Astrocyte (in vitro differentiated cells and primary cell): ENCODE measurements at regions not wholly inside any gene's neighbourhood (a gene's known extent, or its start where the extent isn't known, plus 50 kb on each side); places are given as distances from the start of the nearest gene placed in this dataset.

Source experiments
- DNase-seq: peaks from one replicate; pipeline ENCODE4 v3.0.0-alpha.2; 2010; ENCODE audit warnings: low read depth
- FAIRE-seq: peaks from 2 replicates; lab custom pipeline; 2011; peaks lifted over from hg19 to GRCh38; lab: Jason Lieb, UNC
- H2AFZ ChIP-seq: 2 replicates; pipeline ENCODE4 v1.6.0; 2012; ENCODE audit warnings: low read depth, low read length, inconsistent platforms
- H3K27ac ChIP-seq: 2 replicates; pipeline ENCODE4 v1.5.1; 2011; ENCODE audit warnings: low read depth, low read length, inconsistent platforms
- H3K27me3 ChIP-seq: 2 replicates; pipeline ENCODE4 v1.6.0; 2011; ENCODE audit warnings: low read length, inconsistent platforms; ENCODE audit not compliant: insufficient read depth
- H3K36me3 ChIP-seq: 2 replicates; pipeline ENCODE4 v1.5.1; 2011; ENCODE audit warnings: low read length, inconsistent platforms; ENCODE audit not compliant: insufficient read depth
- H3K4me1 ChIP-seq: 2 replicates; pipeline ENCODE4 v1.5.1; 2011; ENCODE audit warnings: low read length, inconsistent platforms; ENCODE audit not compliant: insufficient read depth
- H3K4me2 ChIP-seq: 2 replicates; pipeline ENCODE4 v1.6.0; 2012; ENCODE audit warnings: low read length, inconsistent platforms
- H3K4me3 ChIP-seq: 2 replicates; pipeline ENCODE4 v1.5.1; 2011; ENCODE audit warnings: low read depth, mild to moderate bottlenecking, low read length, inconsistent platforms; ENCODE audit not compliant: insufficient read depth
- H3K79me2 ChIP-seq: 2 replicates; pipeline ENCODE4 v1.6.0; 2012; ENCODE audit warnings: mild to moderate bottlenecking, low read length, inconsistent platforms; ENCODE audit not compliant: insufficient read depth
- H3K9ac ChIP-seq: 2 replicates; pipeline ENCODE4 v1.6.0; 2012; ENCODE audit warnings: mild to moderate bottlenecking, low read length, inconsistent platforms
- H3K9me3 ChIP-seq: 2 replicates; pipeline ENCODE4 v1.5.1; 2012; ENCODE audit warnings: low read depth, mild to moderate bottlenecking, low read length, inconsistent platforms; ENCODE audit not compliant: insufficient read depth
- H4K20me1 ChIP-seq: 2 replicates; pipeline ENCODE4 v1.6.0; 2012; ENCODE audit warnings: low read length, inconsistent platforms; ENCODE audit not compliant: insufficient read depth
- H3K27ac Mint-ChIP-seq: one replicate; pipeline ENCODE4 v1.8.0; 2021; ENCODE audit warnings: mild to moderate bottlenecking, mixed read lengths; ENCODE audit not compliant: unreplicated experiment
- H3K27me3 Mint-ChIP-seq: one replicate; pipeline ENCODE4 v1.8.0; 2021; ENCODE audit warnings: low read depth, mixed read lengths; ENCODE audit not compliant: unreplicated experiment
- H3K36me3 Mint-ChIP-seq: one replicate; pipeline ENCODE4 v1.8.0; 2021; ENCODE audit warnings: low read depth, mixed read lengths; ENCODE audit not compliant: unreplicated experiment
- H3K4me1 Mint-ChIP-seq: one replicate; pipeline ENCODE4 v1.8.0; 2021; ENCODE audit warnings: low read depth, mixed read lengths; ENCODE audit not compliant: unreplicated experiment
- H3K4me3 Mint-ChIP-seq: one replicate; pipeline ENCODE4 v1.8.0; 2021; ENCODE audit warnings: mild to moderate bottlenecking, moderate library complexity, mixed read lengths; ENCODE audit not compliant: unreplicated experiment
- H3K9me3 Mint-ChIP-seq: one replicate; pipeline ENCODE4 v1.8.0; 2021; ENCODE audit warnings: mild to moderate bottlenecking, mixed read lengths; ENCODE audit not compliant: unreplicated experiment
- EZH2 ChIP-seq: IDR thresholded peaks from 2 replicates; pipeline ENCODE4 v1.6.1; 2012; ENCODE audit warnings: mild to moderate bottlenecking, low read length, inconsistent platforms; ENCODE audit not compliant: insufficient read depth
- TF ChIP-seq, protein P1 (sequence below): IDR thresholded peaks from 2 replicates; pipeline ENCODE4 v1.5.1; 2011; ENCODE audit warnings: low read depth, mild to moderate bottlenecking, inconsistent platforms, low read length, moderate library complexity; ENCODE audit not compliant: insufficient read depth

DNA sequence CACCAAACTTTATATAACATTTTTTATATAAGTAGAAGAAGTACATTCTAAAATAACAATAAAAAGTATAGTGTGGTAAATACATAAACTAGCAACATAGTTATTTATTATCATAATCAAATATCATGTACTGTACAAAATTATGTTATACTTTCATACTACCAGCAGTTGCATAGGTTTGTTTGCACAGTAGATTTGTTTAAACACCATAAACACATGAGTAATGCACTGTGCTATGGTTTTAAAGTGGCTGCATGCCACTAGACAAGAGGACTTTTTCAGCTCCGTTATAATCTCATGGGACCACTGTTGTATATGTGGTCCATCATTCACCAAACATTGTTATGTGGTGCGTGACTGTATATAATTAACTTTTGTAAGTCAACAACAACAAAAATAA is 137.6 kb downstream of the DRD1 start:
- Histone ChIP-seq H3K79me2 (no peaks in the 10 kb centered on the region), H3K4me2 (no peak overlapping the region), H3K27ac (no peak overlapping the region), H4K20me1 (no peaks in the 10 kb centered on the region), H3K4me1 (no peaks in the 10 kb centered on the region), H3K4me3 (no peak overlapping the region), H3K9ac (no peak overlapping the region), H3K27me3 (no peaks in the 10 kb centered on the region), H2AFZ (no peak overlapping the region), H3K9me3 (no peaks in the 10 kb centered on the region), H3K36me3 (no peaks in the 10 kb centered on the region)
- peaks cover 6% of the 10 kb centered on the region for H3K27me3 Mint-ChIP-seq
- H3K36me3 Mint-ChIP-seq: no peaks in the 10 kb centered on the region
- H3K4me1 Mint-ChIP-seq: no peaks in the 10 kb centered on the region
- DNase-seq: no peak
- H3K27ac Mint-ChIP-seq: no peak overlapping the region
- peaks cover 2% of the 10 kb centered on the region for H3K9me3 Mint-ChIP-seq
- no peak overlapping the region for H3K4me3 Mint-ChIP-seq
- no peak for TF ChIP-seq EZH2
- TF ChIP-seq, protein P1, sequence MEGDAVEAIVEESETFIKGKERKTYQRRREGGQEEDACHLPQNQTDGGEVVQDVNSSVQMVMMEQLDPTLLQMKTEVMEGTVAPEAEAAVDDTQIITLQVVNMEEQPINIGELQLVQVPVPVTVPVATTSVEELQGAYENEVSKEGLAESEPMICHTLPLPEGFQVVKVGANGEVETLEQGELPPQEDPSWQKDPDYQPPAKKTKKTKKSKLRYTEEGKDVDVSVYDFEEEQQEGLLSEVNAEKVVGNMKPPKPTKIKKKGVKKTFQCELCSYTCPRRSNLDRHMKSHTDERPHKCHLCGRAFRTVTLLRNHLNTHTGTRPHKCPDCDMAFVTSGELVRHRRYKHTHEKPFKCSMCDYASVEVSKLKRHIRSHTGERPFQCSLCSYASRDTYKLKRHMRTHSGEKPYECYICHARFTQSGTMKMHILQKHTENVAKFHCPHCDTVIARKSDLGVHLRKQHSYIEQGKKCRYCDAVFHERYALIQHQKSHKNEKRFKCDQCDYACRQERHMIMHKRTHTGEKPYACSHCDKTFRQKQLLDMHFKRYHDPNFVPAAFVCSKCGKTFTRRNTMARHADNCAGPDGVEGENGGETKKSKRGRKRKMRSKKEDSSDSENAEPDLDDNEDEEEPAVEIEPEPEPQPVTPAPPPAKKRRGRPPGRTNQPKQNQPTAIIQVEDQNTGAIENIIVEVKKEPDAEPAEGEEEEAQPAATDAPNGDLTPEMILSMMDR: no peak
- no peak for FAIRE-seq

DNA sequence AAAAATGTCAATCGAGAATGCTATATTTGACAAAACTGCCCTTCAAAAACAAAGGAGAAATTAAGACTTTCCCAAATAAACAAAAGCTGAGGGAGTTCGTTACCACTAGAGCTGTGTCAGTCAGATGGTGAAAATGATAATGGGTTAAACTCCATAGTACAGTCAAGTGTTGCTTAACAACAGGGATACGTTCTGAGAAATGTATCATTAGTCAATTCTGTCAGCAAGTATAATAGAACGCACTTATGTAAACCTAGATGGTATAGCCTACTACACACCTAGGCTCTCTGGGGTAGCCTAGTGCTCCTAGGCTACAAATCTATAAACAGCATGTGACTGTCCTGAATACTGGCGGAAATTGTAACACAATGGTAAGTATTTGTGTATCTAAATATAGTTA is 138.7 kb downstream of the DRD1 start:
- no peaks in the 10 kb centered on the region for H3K79me2 ChIP-seq
- H3K9me3 Mint-ChIP-seq: peaks cover 2% of the 10 kb centered on the region
- H3K36me3 ChIP-seq: no peaks in the 10 kb centered on the region
- H2AFZ ChIP-seq: no peak overlapping the region
- FAIRE-seq (no peak), DNase-seq (no peak)
- no peak overlapping the region for H3K4me3 Mint-ChIP-seq
- H3K4me1 Mint-ChIP-seq: no peaks in the 10 kb centered on the region
- H3K27me3 Mint-ChIP-seq: peaks cover 6% of the 10 kb centered on the region
- H3K4me3 ChIP-seq: no peak overlapping the region
- H3K4me2 ChIP-seq: no peak overlapping the region
- H3K27ac ChIP-seq: no peak overlapping the region
- H4K20me1 ChIP-seq: no peaks in the 10 kb centered on the region
- TF ChIP-seq, protein P1: no peak
- no peak for TF ChIP-seq EZH2
- H3K9ac ChIP-seq: no peak overlapping the region
- H3K27ac Mint-ChIP-seq: no peak overlapping the region
- no peaks in the 10 kb centered on the region for H3K4me1 ChIP-seq
- H3K36me3 Mint-ChIP-seq: no peaks in the 10 kb centered on the region
- H3K9me3 ChIP-seq: no peaks in the 10 kb centered on the region
- H3K27me3 ChIP-seq: no peaks in the 10 kb centered on the region

DNA sequence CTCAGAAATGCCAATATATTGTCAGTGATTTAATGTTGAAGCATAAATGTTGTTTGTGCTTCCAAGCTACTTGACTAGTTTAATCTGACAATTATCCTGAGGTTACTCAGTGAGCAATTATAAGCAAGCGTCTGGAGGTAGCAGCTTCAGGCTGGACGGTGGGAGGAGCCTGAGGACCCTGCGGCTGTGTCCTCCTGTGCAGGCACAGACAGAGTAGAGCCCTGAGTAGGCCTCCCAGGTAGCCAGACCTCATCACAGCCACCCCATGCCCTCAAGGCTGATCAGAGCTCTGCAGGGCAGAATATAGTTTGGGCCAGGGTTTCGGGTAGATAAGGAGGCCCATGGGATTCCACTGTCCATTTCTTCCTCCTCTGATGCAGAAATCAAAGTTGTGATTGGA is 153.6 kb downstream of the DRD1 start:
- H3K4me1 ChIP-seq: peaks cover 22% of the 10 kb centered on the region
- H3K79me2 ChIP-seq: no peaks in the 10 kb centered on the region
- TF ChIP-seq, protein P1: no peak
- TF ChIP-seq EZH2: no peak
- no peaks in the 10 kb centered on the region for H3K36me3 ChIP-seq
- Mint-ChIP-seq H3K27ac (no peak overlapping the region), H3K27me3 (no peaks in the 10 kb centered on the region), H3K4me3 (no peak overlapping the region), H3K36me3 (peaks cover 4% of the 10 kb centered on the region), H3K9me3 (peaks cover 17% of the 10 kb centered on the region), H3K4me1 (peaks cover 38% of the 10 kb centered on the region)
- no peak for FAIRE-seq
- no peaks in the 10 kb centered on the region for H3K9me3 ChIP-seq
- no peak overlapping the region for H3K27ac ChIP-seq
- H3K4me3 ChIP-seq: no peak overlapping the region
- H2AFZ ChIP-seq: no peak overlapping the region
- no peak overlapping the region for H3K9ac ChIP-seq
- no peak overlapping the region for H3K4me2 ChIP-seq
- DNase-seq: no peak
- H4K20me1 ChIP-seq: no peaks in the 10 kb centered on the region
- no peaks in the 10 kb centered on the region for H3K27me3 ChIP-seq
